Fibroblast of skin of back (primary cell): ENCODE measurements at regions not wholly inside any gene's neighbourhood (a gene's known extent, or its start where the extent isn't known, plus 50 kb on each side); places are given as distances from the start of the nearest gene placed in this dataset.
A peak's percentile ranks its signal among the peaks of the same experiment; 100 is the strongest.

ENCODE experiments used
- DNase-seq: peaks from one replicate; pipeline ENCODE4 v3.0.0-alpha.2; 2013

DNA sequence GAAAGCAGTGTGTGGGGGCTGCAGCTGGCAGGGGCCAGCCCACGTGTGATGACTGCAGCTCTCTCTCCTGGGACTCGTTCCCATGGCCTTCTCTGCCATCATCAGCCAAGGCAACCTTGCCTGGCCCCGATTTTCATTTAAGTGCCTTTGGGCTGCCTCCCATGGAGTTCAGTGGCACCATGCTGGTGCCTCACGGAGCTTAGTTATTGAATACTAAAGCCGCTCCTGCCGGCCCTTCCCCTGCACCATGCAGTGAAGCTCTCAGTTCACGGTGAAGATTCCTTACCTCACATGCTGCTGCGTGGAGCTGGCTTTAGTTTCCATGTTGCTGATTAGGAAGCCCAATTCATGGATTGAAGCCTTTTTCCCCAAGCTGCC, 141.5 kb upstream of the EEPD1 start:
- DNase-seq = no peak

DNA sequence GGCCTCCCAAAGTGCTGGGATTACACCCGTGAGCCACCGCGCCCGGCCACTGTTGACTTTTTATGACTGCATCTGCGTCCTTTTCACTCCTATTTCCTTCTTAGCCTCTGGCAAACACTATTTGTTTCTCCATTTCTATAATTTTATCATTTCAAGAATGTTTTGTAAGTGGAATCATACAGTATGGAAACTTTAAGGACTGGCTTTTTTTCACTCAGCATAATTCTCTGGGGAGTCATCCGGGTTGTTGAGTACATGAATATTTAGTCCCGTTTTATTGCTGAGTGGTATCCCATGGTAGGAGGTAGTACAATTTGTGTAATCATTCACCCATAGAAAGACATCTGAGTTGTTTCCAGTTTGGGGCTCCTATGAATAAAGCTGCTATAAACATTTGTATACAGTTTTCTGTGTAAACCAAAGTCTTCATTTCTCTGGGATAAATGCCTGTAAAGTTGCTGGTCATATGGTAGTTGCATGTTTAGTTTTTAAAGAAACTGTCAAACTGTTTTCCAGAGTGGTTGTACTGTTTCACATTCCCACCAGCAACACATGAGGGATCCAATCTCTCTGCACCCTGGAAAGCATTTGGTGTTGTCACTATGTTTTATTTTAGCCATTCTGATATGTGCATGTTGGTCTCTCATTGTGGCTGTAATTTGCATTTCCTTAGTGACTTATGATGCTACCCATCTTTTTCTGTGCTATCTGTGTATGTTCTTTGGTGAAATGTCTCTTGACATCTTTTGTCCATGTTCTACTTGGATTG, 139.6 kb upstream of the EEPD1 start:
- peak; percentile 60 for DNase-seq

DNA sequence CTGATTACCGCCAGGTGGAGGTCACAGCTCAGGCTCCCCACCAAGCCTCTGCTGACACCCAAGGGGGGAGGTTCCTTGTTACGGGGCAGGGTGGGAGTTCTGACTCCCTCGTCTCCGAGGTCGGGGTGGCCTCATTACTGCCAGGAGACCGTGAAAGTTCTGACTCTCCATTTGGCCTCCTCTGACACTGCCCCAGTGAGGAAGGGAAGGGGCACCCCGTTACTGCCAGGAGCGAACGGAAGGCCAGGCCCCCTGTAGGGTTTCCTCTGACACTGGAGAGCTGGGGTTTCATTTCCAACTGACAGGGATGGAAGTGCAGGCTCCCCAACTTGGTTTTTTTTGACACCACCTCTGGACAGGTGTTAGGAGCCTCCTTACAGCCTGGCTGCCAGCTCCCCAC, 138.1 kb upstream of the EEPD1 start:
- DNase-seq = no peak

DNA sequence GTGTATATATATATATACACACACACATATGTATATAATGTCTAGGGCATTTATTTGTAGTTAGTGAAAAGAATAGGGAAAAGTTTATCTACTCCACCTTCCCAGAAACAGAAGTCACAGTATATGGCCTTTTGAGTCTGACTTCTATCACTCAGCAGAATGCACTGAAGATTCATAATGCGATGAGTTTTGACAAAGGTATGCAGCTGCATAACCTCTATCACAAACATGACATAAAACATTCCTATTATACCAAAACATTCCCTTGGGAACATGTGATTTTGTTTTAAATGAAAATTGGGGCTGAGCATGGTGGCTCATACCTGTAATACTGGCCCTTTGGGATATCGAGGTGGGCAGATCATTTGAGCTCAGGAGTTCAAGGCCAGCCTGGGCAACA, 137.3 kb upstream of the EEPD1 start:
- peak; percentile 86 for DNase-seq

DNA sequence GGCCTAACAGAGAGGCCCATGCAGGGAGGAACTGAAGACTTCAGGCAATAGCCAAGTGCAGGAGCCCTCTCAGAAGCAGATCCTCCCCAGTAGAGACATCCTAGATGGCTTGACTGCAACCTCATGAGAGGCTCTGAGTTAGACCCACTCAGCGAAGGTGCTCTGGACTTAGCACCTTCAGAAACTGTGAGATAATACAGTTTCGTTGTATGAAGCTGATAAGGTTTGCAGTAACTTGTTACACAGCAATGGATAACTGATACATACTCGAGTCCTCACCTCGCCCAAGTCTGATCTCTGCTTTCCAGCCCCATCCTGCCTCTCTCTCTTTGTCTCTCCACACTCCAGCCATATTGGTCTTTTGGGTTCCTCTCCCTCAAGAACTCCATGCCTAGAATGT, 136.4 kb upstream of the EEPD1 start:
- no peak for DNase-seq

DNA sequence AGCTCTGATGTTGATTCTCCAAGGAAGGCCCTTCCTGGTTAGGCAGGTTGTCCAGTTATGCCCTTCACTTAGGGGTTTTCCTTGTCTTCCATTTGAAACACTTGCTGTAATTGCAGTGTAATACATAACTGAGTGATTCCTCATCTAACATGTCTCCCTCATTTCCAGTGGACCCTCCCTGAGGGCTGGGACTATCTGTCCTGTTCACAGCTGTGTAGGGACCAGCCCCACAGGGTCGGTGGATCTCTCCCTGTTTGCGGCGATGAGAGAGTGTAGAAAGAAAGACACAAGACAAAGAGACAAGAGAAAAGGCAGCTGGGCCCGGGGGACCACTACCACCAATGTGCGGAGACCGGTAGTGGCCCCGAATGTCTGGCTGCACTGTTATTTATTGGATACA, 135.9 kb upstream of the EEPD1 start:
- no peak for DNase-seq

DNA sequence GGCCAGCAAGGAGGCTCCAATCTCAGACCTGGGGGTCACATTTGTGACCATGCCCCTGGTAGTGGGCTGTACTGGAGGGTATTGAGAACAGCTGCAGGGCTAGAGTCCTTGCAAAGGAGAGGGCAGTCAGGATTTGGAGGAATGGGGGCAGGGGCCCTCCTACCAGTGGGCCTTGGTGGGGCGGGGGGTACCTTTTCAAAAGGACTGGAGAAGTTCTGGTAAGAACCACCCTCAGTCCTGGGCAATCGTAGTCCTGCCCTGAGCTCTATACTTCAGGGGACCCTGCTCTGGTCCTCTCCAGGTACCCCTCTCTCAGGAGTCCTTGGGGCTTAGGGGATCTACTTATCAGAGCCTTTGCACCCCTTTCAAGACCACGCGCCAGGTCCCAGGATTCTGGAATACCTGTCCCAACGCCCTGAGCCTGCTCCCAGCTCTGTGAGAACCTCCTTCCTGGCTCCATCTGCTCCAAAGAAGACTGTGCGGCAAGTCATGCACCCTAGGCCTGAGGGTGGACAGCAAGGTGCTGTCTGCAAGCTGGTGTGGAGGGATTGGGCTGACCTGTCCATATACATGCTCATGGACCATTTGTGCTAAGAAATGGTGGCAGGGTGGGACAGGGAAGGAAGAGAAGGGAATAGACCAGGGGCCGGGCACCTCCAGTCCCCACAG, 134.1 kb upstream of the EEPD1 start:
- no peak for DNase-seq

DNA sequence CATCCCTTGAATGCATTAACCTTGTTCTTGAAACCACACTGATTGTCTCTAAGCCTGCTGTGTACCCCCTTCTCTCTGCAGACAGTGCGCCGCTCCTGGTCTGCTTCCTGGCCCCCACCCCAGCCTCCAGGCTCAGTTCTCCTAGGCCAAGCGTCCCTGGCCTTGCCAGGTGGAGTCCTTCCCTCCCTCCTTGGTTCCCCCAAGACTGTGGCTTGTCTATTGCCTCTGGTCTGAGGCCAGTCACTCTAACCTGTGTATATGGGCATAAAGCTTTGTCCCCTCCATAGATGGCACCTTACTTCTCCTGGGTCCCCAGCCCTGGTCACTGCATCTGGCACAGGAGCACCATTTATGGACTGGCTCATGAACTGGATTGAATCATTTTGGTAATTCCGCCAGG, 133.5 kb upstream of the EEPD1 start:
- DNase-seq = no peak

DNA sequence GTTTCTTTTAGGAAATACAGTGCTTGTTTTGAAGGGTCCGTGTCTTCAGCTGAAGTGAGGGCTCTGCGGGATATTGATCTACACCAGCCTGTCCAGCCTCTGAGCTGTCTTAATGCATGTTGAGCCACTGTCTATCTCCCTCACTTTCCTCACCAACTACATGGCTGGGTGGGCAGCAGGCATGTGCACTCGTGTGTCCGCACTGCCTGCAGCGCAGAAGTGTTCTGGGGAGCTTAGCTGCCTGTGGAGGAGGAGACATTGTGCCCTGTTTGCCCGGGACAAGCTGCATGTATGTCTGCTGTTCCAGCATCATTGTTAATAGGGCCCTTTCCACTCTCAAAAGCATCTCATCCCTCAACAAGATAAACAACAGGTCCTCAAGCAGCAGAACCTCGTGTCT, 133.1 kb upstream of the EEPD1 start:
- no peak for DNase-seq

DNA sequence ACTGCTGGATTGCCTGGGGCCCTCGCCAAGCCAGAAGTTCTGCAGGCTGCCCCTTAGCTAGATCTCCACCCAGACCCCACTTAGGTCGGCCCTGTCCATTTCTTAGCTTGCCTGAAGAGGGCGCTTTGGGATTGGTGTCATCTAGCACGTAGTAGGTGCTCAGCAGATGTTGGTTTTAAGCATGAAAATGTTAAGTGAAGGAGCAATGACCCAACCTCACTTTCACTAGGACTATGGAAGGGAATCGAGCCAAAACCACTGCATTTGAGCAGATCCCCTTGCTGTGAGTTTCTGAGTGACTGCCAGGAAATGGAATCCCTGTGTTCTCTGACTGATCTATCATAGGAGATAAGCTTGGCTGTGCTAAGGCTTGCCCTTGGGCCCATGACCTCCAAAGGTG, 131.7 kb upstream of the EEPD1 start:
- DNase-seq = no peak

DNA sequence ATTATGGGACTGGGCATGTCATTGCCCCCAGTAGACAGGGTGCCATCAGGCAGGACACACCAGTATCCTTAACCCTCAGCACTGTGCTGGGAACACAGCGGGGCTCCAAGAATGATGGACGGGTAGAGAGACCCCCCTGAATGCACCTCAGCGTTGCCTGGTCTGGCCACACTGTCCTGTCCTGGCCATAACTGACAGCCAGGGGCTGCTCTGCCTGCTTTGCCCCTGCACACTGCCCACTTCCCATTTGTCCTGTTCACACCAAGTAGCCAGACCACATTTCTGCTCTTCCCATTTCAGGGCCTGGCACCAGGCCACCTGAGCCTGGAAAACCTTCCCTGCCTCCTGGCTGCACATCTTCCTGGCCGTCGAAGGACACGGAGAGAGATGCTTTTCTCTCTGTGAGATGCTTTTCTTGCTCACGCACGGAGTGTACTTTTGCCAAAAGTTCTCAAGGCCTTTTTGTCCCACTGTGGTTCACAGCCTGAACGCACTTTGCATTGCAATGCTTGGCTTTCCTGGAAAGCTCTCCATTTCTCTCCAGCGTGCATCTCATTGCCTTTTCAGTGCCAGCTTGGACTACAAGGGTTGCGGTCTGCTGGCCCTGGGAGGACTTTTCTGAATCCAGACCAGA, 131.0 kb upstream of the EEPD1 start:
- no peak for DNase-seq

DNA sequence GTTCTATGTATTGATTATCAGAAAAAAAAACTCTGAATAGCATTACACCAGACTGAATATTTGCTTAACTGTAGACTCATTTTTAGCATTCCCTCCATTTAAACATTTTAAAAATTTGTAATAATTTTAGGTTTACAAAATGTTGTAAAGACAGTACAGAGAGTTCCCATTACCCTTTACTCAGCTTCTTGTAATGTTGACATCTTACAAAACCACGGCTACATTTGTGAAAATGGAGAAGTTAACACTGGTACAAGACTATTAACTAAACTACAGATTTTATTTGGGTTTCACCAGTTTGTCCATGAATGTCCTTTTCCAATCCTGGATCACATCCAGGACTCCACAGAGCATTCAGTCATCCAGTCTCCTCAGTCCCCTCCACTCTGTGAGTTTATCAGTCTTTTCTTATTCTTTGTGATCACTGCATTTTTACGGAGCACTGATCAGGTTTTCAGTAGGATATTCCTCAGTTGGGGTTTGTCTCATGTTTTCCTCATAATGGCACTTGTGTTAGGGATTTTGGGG, 130.0 kb upstream of the EEPD1 start:
- no peak for DNase-seq

DNA sequence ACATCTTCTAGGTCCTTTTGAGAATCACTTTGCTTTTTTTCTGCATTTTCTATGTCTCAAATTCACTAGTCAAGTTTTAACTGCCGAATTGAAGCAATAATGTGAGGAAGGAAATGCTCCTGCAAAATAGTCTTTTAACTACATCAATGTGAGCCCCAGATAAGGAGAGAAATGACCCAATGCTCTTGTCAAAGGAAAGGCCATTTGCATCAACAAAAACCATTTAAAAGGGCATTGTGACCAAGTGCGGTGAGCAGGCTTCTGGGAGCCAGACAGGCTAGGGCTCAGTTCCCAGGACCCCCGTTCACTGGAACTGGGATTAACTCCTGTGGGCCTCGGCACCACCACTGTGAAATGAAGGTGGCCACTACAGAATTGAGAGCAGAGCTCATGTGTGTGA, 127.9 kb upstream of the EEPD1 start:
- no peak for DNase-seq

DNA sequence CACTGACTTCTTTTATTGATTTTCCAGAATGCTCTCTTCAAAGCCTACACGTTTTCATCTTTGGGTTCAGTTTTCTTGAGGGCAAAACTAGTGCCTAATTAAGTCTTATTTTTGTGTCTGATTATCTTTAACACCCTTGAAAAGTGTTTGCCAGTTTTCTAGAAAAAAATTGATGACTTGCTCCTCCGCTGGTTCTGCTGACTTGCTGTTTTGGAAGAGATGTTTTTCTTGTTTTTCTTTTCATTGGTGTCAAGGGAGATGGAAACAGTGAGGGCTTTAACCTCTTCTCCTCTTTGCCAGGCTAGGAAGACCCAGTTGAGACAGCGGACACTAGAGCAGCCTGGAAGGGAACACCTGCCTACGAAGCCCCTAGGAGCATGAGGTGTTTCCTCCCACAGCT, 123.7 kb upstream of the EEPD1 start:
- DNase-seq = no peak

DNA sequence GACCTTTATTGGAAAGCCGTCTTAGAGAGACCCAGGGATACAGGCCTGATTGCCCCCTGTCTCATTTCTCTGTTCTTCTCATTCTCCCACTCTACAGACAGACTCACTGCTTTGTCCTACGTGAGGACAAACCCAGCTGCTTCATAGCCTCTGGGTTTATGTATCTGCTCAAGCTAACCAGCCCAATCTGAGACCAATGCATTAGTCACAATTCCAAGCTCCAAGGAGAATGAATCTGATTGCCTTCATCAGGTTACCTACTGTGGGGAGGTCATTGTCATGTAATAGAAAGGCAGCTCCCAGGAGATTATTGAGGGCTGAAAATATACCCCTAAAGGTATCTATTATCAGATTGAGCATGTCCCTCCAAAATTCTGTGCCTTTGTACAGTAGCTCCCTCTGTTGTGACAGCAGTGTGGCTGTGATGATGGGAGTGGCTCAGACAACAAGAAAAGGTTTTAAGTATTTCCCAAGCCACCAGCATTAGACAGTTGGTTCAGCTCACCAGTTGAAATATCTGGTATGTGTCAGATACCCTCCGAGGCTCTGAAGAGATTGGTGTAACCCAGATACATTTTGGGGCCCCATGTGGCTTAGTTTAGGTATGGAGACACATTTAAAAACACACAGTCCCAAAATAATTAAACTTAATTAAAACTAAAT, 123.1 kb upstream of the EEPD1 start:
- no peak for DNase-seq

DNA sequence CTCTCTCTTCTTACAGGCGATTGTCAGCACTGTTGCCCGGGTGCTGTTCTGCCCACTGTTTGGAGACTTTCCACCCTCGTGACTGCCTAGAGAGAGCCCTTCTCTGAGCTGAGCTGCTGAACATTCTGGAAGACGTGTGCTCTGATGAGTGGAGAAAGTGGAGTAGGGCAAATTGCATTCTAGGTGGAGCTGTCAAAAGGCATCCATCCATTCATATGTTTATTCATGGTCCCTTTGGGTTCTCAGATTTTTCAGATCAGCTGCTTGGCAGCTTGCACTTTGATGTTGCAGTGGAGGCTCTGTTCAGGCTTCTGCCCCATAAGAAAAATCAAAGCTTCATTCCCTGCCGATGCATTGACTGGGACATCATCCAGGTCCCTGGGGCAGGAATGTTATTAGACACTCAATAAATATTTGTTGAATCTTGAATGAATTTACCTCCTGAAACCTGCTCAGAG, 120.7 kb upstream of the EEPD1 start:
- peak; percentile 46 for DNase-seq

DNA sequence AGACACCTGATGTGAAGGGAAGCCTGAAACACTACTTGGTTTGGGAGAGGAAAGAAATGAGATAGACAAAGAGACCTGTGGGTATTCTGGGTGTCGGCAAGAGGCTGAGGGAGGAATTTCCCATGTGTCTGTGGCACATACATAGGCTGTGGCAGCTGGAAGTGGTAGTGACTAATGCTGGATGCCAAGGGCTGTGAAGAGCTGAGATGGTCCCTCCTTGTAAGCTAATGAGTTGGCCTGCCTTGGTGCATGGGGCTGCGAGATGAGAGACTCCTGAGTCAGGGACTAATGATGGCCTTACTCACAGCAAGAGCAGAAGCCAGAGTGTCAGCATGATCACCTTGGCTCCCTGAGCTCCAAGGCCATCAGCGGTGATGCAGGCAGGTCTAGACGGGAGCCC, 119.0 kb upstream of the EEPD1 start:
- peak; percentile 83 for DNase-seq

DNA sequence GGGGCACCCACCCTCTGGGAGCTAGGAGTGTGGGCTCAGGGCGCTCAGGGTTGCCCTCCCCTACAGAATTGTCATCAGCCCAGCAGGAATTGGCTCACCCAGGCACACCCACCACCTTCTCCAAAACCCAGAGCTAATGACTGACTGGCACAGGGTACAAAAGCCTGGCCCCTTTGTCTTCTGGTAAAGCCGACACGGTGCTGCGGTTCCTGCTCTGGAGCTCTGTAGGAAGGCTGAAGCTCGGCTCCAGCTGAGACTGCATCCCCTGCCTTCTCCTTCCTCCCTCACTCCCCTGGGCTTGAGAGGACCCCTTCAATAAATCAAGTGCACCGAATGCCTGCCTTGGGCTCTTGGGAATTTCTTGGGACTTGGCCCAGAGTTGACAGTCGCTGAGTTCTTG, 117.9 kb upstream of the EEPD1 start:
- no peak for DNase-seq

DNA sequence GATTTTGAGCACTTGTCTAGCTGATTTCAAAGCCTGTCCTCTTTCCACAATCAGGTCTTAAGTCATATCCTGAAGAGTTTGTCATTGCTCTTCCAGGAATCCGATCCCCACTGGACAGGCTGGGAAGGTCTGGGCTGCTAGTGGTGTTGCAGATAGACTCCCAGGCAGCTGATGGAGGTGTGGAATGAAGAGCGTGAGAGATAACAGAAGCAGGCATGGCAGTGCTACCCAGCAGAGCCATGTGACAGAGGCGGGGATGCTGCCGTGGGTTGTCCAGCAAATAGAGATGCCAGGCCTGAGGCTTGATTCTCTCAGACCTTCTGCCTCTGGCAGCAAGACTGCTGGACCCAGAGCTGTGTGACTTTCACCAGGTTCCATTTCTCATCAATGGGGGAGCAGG, 116.5 kb upstream of the EEPD1 start:
- no peak for DNase-seq

DNA sequence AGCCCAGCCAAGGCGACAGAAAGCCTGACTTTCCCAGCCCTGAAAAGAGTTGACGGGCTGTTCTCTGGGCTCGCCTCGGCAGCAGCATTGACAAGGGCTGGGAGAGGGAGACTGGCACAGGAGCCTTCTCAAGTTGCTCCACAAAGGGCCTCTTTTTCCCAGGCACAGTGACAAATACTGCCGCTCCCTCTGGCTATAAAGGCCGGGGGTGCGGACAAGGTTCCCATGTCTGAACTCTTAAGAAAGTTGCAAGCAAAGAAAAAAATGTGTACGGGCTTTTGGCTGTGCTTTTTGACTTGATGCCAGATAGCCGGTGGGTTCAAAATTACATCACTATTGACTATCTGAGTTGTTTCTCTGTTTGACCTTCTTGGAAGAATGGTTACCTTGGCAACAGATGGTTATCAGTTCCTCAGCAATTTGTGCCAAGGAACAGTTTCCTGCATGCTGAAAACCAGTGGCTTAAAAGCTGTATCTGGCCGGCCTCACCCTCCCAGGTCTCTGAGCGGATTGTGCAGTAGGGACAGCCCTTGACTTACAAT, 115.9 kb upstream of the EEPD1 start:
- DNase-seq = peak; percentile 62

DNA sequence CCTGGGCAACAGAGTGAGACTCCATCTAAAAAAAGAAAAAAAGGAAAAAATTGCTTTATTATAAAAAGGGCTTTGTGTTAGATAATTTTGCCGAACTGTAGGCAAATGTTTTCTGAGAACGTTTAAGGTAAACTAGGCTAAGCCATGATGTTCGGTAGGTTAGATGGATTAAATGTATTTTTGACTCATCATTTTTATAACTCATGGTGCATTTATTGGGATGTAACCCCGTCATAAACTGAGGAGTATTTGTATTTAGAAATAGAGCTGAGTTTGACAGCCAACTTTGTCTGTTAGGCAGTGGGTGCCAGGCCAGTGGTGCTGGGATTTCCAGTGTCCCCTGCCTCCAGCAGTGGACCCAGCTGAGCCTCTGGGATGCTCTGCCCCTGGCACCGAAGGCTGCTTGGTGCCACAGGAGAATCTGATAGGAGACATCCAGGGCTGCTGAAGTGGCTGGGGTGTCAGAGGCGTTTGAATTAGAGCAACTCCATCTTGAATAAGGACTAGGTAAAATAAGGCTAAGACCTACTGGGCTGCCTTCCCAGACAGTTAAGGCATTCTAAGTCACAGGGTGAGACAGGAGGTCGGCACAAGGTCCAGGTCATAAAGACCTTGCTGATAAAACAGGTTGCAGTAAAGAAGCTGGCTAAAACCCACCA, 114.9 kb upstream of the EEPD1 start:
- DNase-seq = no peak

DNA sequence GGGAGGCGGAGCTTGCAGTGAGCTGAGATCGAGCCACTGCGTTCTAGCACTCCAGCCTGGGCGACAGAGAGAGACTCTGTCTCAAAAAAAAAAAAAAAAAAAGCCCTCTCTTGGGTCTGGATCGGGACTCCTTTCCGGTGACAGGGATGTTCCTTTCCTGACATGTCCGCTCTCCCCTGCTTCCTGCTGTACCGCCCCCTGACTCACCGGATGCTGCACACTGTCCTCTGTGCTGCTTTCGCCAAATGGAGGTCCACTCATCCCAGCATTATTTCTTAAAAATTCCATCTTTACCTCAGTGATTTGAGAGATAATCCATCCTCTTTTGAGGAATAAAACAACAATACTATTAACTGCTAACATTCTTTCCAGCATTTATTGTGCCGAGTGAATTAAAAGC, 113.8 kb upstream of the EEPD1 start:
- no peak for DNase-seq
